ENCODE measurements at regions not wholly inside any gene's neighbourhood (a gene's known extent, or its start where the extent isn't known, plus 50 kb on each side); places are given as distances from the start of the nearest gene placed in this dataset.

DNA sequence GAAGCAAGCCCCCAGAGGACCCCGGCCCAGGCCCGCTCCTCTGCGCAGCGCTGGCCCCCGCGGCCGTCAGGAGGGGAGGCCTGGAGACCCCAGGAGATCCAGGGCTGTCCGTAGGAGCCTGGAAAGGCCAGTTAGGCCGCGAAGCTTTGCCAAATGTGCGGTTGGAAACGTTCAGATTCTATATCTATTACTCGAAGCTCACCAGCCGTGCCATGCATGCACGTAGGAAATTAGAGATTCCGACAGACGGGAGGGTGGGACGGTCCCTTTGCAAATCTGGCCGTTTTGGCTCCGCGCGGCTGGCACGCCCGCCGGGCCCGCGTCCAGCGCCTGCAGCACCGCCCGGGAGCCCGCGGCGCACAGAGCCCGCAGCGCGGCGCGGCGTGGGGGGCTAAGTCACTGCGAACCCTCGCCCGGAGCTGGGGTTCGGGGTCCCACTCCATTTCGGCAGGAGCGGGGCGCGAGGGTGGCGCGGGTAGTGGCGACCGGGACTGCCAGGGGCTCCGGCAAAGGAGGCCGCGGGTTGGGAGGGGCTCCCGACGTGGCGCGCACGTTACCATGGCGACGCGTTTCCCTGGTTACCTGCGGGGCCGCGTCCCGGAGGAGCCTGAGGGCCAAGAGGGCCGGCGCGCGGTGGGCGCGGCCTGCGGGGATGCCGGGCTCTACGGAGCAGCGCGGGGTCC lies 488.6 kb upstream of the SMIM21 start:
- DNase-seq (ENCODE audit: low read depth in 3 of 3), result peak in 1 of 3 donors; percentile 1

DNA sequence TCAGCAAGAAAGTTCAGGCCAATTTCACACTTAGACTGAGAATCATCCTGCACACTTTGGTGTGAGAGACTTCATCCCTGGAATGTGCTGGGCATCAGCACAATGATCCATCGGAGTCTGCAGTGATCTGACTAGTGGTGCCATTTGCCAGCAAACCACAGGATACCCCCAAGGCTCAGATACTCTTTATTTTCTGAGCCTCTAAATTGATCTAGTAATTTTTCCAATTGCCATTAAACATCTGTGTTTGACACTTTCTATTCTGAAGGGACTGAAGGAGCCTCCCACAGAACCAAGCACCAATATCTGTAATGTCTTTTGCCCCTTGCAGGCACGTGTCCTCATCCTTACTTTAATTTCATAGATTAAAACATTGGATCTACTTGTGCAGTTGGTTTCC lies 485.3 kb upstream of the SMIM21 start:
- DNase-seq (ENCODE audit: low read depth in 3 of 3), result no peak

DNA sequence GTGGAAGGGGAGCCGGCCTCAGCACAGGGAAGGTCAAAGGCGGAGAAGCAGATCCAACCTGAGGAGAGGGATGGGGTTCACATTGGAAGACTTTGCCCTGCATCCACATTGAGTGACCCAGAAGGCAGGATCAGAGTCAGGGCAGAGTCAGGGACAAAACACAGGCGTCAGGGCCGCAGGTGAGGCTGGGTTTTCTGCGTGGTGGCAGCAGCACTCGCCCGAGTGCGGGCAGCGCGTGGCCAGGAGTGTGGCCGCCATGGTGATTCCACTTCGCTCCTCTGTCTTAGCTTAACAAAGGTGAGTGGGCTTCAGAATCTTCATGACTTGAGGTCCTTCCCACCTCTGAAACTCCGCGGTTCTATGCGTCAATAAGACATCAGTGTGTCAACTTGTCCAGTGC lies 476.9 kb upstream of the SMIM21 start:
- no peak for DNase-seq (ENCODE audit: low read depth in 3 of 3)

GRCh38 chr18:75898651-75899050 lies 471.1 kb upstream of the SMIM21 start:
- DNase-seq (ENCODE audit: low read depth in 3 of 3), result no peak

DNA sequence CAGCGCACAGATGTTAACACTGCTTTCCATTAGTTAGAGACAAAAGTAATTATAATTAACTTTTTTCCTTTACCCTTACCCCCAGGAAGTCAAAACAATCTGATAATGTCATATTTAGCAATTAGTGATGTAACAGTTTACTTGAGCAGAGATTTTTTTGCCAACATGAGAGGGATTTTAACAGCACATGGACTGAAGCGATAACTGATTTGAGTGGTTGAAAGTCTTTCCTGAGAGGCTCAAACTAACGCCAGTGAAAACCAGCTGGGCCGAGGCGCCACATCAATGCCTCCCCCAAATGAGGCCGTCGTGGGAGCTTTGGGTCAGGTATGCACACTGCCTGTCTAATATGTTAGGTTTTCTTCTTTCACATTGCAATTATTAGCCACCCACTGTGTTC lies 469.9 kb upstream of the SMIM21 start:
- DNase-seq (ENCODE audit: low read depth in 3 of 3), result no peak

DNA sequence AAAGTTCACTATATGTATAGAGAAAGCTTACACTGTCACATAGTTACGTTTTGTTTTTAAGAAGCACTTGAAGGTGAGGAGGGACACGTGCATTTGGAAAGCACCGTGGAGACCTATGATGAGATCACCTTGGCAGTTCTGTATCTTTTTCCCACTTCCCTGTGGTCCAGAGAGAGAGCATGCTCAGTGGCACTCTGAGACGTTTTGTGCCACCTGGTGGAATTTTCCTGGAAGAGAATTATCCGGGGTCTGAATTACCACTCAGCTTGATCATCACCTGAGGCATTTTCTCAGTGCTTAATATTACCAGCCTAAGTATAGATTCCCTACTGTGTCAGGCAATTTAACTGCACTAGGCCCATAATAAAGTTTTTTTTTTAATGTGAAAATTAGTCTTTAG lies 469.4 kb upstream of the SMIM21 start:
- DNase-seq (ENCODE audit: low read depth in 3 of 3), result no peak

DNA sequence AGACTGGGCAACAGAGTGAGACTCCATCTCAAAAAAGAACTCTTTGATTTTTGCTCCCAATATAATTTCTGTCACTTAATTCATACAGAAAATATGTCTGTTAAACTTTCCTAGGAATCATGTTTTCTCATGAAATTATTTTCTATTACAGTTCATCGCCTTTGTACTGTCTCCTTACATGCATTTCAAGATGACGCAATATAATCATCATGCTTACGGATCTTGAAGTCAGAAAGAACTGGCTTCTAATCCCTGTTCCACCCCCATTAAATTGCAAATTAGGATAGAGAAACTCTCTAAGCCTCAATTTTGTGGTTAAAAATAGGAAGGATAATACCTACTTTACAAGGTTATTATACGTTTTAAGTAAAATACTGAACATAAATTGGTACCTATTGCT lies 467.6 kb upstream of the SMIM21 start:
- DNase-seq (ENCODE audit: low read depth in 3 of 3), result no peak

DNA sequence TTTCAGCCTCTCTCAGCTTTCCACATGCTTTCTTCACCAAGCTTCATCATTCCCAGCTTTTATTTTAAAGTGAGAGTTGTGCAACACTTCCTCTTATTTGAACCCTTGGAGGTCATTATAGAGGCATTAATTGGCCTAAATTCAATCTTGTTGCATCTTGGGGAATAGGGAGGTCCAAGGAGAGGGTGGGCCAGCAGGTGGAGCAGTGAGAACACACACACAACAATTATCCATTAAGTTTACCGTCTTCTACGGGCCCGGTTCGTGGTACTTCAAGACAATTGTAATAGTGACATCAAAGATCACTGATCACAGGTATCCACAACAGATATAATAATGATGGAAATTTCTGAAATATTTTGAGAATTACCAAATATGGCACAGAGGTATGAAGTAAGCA lies 457.2 kb upstream of the SMIM21 start:
- no peak for DNase-seq (ENCODE audit: low read depth in 3 of 3)

GRCh38 chr18:75880925-75881504 lies 453.5 kb upstream of the SMIM21 start:
- DNase-seq (ENCODE audit: low read depth in 3 of 3), result no peak

- no peak for DNase-seq (ENCODE audit: low read depth in 3 of 3)
Observed at GRCh38 chr18:75880266-75880665, 452.8 kb upstream of the SMIM21 start.

GRCh38 chr18:75879196-75879595 lies 451.7 kb upstream of the SMIM21 start:
- no peak for DNase-seq (ENCODE audit: low read depth in 3 of 3)

DNA sequence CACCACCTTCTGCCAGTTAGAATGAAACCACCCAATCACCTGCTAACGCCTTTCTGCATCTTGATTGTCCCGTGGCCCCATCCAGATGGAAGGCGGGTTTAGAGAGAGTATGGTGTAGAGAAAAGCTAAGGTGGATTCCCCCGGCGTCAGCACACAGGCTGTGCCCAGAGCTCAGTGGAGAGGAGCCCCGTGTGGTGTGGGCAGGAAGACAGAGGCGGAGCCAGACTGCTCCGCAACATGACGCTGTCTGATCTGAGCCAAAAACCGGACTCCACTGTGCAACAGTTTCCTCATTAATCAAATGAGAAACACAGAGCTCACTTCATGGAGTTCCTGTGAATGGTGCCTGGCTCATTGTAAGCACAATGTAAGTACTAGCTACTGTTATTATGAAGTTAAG lies 448.1 kb upstream of the SMIM21 start:
- DNase-seq (ENCODE audit: low read depth in 3 of 3), result no peak

DNA sequence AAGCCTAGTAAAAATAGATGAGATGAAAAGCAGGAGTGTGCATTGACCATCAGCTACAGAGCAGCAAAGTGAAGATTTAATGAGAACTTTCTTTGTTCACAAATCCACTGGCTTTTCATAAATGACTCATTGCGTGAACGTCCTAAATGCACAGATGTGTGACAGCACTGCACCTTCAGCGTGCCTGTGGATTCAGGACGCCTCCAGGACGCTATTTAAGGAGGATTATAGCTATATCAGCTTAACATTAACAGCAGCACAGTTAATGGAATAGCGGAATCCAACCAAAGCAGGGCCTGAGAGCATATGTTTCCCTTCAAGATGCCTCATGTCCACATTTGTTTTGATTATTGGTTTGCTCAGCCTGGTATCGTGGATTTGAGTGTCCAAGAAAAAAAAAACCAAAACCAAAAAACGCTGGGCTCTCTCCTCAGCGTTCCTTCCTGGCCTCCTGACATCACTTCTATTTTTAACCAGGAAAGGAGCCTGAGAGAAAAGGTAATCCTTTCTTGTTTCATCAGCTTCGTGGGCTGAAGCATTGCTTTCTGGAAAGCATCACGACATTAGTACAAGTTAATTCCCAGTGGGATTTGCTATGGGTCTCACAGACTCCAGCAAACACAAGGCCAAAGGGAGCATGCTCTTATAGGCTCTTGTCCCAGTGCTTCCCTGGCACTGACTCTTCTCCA lies 447.0 kb upstream of the SMIM21 start:
- DNase-seq (ENCODE audit: low read depth in 3 of 3), result no peak

- no peak for DNase-seq (ENCODE audit: low read depth in 3 of 3)
Observed at GRCh38 chr18:75871596-75871995, 444.1 kb upstream of the SMIM21 start.

DNA sequence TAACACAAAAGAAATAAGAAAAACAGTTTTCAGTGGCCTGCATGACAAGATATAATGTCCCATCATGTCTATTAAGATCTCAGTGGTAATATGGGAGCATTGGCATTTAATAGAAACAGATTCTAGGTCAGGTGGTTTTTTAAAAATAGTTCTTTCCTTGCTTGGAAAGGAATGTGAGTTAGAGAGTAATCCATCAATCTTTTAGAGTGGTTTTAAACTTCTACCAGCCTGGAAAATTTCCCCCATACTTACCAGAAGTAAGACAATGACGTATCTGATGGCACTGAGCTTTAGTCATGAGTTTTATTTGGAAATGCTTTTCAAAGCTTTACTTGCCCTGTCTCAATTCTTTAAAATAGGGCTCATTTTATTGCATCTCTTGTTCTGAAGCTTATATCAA lies 441.7 kb upstream of the SMIM21 start:
- no peak for DNase-seq (ENCODE audit: low read depth in 3 of 3)

GRCh38 chr18:75868031-75868430 lies 440.5 kb upstream of the SMIM21 start:
- no peak for DNase-seq (ENCODE audit: low read depth in 3 of 3)

- DNase-seq (ENCODE audit: low read depth in 3 of 3), result no peak
Observed at GRCh38 chr18:75865639-75866038, 438.1 kb upstream of the SMIM21 start.

- no peak for DNase-seq (ENCODE audit: low read depth in 3 of 3)
Observed at GRCh38 chr18:75864816-75865215, 437.3 kb upstream of the SMIM21 start.

DNA sequence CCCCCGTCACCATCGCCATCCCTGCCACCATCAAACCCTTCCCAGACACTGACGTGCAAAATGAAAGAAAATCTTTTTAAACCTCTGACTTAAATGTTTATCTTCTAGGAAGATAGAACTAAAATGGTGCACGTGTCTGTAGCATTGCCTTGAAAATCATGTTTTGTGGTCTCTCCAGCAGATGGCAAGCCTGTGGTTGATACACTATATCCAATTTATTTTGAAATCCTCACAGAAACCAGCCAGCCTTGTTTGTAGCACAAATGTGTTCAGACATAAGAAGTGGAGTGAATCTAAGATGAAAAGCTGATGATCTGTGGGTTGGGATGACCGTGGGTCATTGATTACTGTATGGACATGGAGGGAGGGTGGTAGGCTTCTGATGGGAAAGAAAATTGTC lies 436.2 kb upstream of the SMIM21 start:
- DNase-seq (ENCODE audit: low read depth in 3 of 3), result no peak

DNA sequence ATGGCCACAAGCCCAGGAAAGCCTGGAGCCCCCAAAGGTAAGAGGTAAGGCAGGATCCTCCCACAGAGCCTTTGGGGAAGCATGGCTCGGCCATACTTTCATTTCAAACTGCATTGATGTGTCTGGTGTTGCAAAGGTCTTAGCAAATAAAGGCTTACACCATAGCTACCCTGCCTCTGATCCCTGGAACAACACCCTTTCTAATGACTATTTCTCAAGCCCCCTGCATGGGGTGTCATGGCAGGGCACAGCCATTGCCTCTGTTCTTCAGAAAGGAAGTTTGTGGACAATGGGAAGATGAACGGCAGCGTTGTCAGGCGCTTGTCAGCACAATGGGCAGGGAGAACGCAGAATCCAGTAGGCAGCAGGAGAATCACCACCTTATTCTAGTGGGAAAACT lies 435.0 kb upstream of the SMIM21 start:
- DNase-seq (ENCODE audit: low read depth in 3 of 3), result no peak

DNA sequence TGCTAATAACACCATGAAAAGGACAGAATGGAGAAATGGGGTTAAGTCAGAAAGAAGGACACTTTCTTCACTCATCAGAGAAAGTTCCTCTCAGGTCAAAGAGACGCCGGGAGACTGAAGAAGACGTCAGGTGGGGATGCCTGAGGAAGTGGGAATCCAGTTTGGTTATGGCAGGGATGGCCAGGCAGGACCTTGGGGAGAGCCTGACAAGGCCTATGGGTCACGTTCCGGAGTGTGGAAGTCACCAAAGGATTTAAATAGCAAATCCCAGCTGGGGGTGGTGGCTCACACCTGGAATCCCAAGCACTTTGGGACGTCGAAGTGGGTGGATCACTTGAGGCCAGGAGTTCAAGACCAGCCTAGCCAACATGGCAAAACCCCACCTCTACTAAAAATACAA lies 432.7 kb upstream of the SMIM21 start:
- no peak for DNase-seq (ENCODE audit: low read depth in 3 of 3)

GRCh38 chr18:75859533-75859932 lies 432.0 kb upstream of the SMIM21 start:
- no peak for DNase-seq (ENCODE audit: low read depth in 3 of 3)

GRCh38 chr18:75858754-75859153 lies 431.3 kb upstream of the SMIM21 start:
- DNase-seq (ENCODE audit: low read depth in 3 of 3), result no peak

Measured in stimulated activated CD4-positive, alpha-beta T cell treated with anti-CD3 and anti-CD28 coated beads, TNF-alpha, amount 100 ng/mL, for 48 hours (primary cell).